Osteoblast (primary cell): ENCODE measurements at regions not wholly inside any gene's neighbourhood (a gene's known extent, or its start where the extent isn't known, plus 50 kb on each side); places are given as distances from the start of the nearest gene placed in this dataset.

Source experiments
- DNase-seq: peaks from one replicate; pipeline ENCODE4 v3.0.0; 2011; ENCODE audit warnings: low spot score, mixed read lengths; ENCODE audit not compliant: insufficient read length; ENCODE audit errors: missing footprints
- H2AFZ ChIP-seq: 2 replicates; pipeline ENCODE4 v1.6.0; 2011; ENCODE audit warnings: mild to moderate bottlenecking, low read length
- H3K27ac ChIP-seq: 2 replicates; pipeline ENCODE4 v1.5.1; 2011; ENCODE audit warnings: mild to moderate bottlenecking, low read depth, low read length, moderate library complexity
- H3K27me3 ChIP-seq: 2 replicates; pipeline ENCODE4 v1.6.0; 2012; ENCODE audit warnings: mild to moderate bottlenecking, control low read depth, inconsistent platforms, low read length, moderate library complexity; ENCODE audit not compliant: insufficient read depth
- H3K36me3 ChIP-seq: 2 replicates; pipeline ENCODE4 v1.5.1; 2011; ENCODE audit warnings: mild to moderate bottlenecking, low read length, control low read depth, moderate library complexity; ENCODE audit not compliant: insufficient read depth
- H3K4me1 ChIP-seq: 2 replicates; pipeline ENCODE4 v1.5.1; 2011; ENCODE audit warnings: mild to moderate bottlenecking, low read length, control low read depth, moderate library complexity; ENCODE audit not compliant: insufficient read depth
- H3K4me2 ChIP-seq: 2 replicates; pipeline ENCODE4 v1.6.0; 2011; ENCODE audit warnings: mild to moderate bottlenecking, low read length; ENCODE audit not compliant: insufficient read depth
- H3K4me3 ChIP-seq: fragments of 200-600 bp; sonication (generic); 3 replicates; pipeline ENCODE4 v1.5.1; 2012; ENCODE audit warnings: mild to moderate bottlenecking, low read length, inconsistent platforms; ENCODE audit not compliant: insufficient read depth
- H3K79me2 ChIP-seq: 2 replicates; pipeline ENCODE4 v1.6.0; 2012; ENCODE audit warnings: mild to moderate bottlenecking, low read length, control low read depth, inconsistent platforms; ENCODE audit not compliant: insufficient read depth
- H3K9me3 ChIP-seq: 2 replicates; pipeline ENCODE4 v1.5.1; 2011; ENCODE audit warnings: low read depth, low read length, control low read depth
- H4K20me1 ChIP-seq: 2 replicates; pipeline ENCODE4 v1.6.0; 2012; ENCODE audit warnings: mild to moderate bottlenecking, low read length, control low read depth; ENCODE audit not compliant: insufficient read depth
- CTCF ChIP-seq: IDR thresholded peaks from 2 replicates; pipeline ENCODE4 v1.5.1; 2011; ENCODE audit warnings: mild to moderate bottlenecking, low read depth, low read length, moderate library complexity; ENCODE audit errors: extremely low read depth

GRCh38 chr5:96091874-96092273 is 130.2 kb upstream of the ELL2 start:
- Histone ChIP-seq H4K20me1 (no peaks in the 10 kb centered on the region), H3K27me3 (no peaks in the 10 kb centered on the region), H3K36me3 (no peaks in the 10 kb centered on the region), H3K4me1 (peaks cover 22% of the 10 kb centered on the region), H3K4me3 (no peak overlapping the region), H3K4me2 (no peak overlapping the region), H2AFZ (no peak overlapping the region), H3K79me2 (no peaks in the 10 kb centered on the region), H3K27ac (no peak overlapping the region), H3K9me3 (no peaks in the 10 kb centered on the region)
- no peak for TF ChIP-seq CTCF
- no peak for DNase-seq

GRCh38 chr5:96090215-96090614 is 128.6 kb upstream of the ELL2 start:
- H3K9me3 ChIP-seq = no peaks in the 10 kb centered on the region
- H4K20me1 ChIP-seq = no peaks in the 10 kb centered on the region
- peaks cover 16% of the 10 kb centered on the region for H3K4me1 ChIP-seq
- no peak overlapping the region for H3K27ac ChIP-seq
- no peak overlapping the region for H3K4me2 ChIP-seq
- H3K79me2 ChIP-seq = no peaks in the 10 kb centered on the region
- H3K27me3 ChIP-seq = no peaks in the 10 kb centered on the region
- no peaks in the 10 kb centered on the region for H3K36me3 ChIP-seq
- no peak overlapping the region for H3K4me3 ChIP-seq
- no peak for TF ChIP-seq CTCF
- no peak overlapping the region for H2AFZ ChIP-seq
- DNase-seq = no peak

DNA sequence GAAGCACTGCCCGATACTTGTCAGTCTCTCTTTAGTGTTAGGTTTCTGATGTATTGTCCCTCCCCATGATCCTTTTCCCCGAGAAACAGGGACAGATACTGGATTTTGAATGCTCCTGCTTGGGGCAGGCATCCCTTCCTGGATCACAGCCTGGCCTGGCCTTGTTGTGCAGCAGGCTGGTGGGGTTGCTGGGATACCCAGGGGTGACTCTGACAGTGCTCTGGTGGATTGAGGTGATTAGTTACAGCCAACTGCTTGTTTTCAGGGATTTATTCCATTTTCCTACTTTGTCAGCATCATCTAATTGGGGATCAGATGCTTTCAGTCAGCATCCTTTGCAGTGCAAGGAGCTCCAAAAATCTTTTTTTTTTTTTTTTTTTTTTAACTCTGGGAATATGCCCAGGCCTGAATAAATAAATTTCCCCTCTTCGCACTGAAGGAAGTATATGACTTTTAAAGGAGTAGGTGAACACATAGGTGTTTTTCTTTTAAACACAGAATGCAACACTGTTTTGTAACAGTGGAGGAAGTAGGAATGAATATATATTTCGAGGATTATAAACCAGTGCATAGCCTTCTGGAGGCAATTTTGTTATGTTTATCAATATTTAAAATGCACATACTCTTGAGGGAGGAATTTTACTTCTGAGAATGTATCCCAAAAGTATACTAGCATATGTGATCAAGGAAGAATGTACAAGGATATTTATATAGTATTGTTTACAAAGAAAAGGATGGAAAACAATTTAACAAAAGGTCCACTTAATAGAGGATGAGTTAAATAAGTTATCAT is 127.3 kb upstream of the ELL2 start:
- no peak for DNase-seq
- H2AFZ ChIP-seq = no peak overlapping the region
- no peaks in the 10 kb centered on the region for H3K36me3 ChIP-seq
- peaks cover 4% of the 10 kb centered on the region for H3K4me1 ChIP-seq
- no peak for TF ChIP-seq CTCF
- no peak overlapping the region for H3K27ac ChIP-seq
- no peaks in the 10 kb centered on the region for H4K20me1 ChIP-seq
- no peaks in the 10 kb centered on the region for H3K9me3 ChIP-seq
- no peak overlapping the region for H3K4me3 ChIP-seq
- H3K4me2 ChIP-seq = no peak overlapping the region
- no peaks in the 10 kb centered on the region for H3K79me2 ChIP-seq
- no peaks in the 10 kb centered on the region for H3K27me3 ChIP-seq

GRCh38 chr5:96087939-96088338 is 126.3 kb upstream of the ELL2 start:
- no peak for TF ChIP-seq CTCF
- no peak overlapping the region for H3K4me3 ChIP-seq
- H3K36me3 ChIP-seq = no peaks in the 10 kb centered on the region
- no peaks in the 10 kb centered on the region for H3K27me3 ChIP-seq
- no peaks in the 10 kb centered on the region for H3K4me1 ChIP-seq
- H4K20me1 ChIP-seq = no peaks in the 10 kb centered on the region
- no peak for DNase-seq
- no peaks in the 10 kb centered on the region for H3K9me3 ChIP-seq
- H2AFZ ChIP-seq = no peak overlapping the region
- no peak overlapping the region for H3K27ac ChIP-seq
- H3K4me2 ChIP-seq = no peak overlapping the region
- H3K79me2 ChIP-seq = no peaks in the 10 kb centered on the region
